Thyroid gland (tissue), 4 donors: ENCODE measurements at regions not wholly inside any gene's neighbourhood (a gene's known extent, or its start where the extent isn't known, plus 50 kb on each side); places are given as distances from the start of the nearest gene placed in this dataset.

ENCODE experiments used
- DNase-seq, 2 donors: peaks; one replicate each; pipeline ENCODE4 v3.0.0-alpha.2; 2019
- H3K27ac ChIP-seq, 3 donors: fragments of 200-600 bp; sonication (generic); 1 replicate in 2 of 3; 2 replicates in 1 of 3; pipeline ENCODE4 v1.5.1; 2016 to 2019; ENCODE audit warnings: mild to moderate bottlenecking in 1 of 3, moderate library complexity in 1 of 3
- H3K27me3 ChIP-seq: fragments of 200-600 bp; sonication (generic); one replicate; pipeline ENCODE4 v1.5.1; 2019
- H3K36me3 ChIP-seq, 2 donors: fragments of 200-600 bp; sonication (generic); one replicate each; pipeline ENCODE4 v1.5.1; 2016 to 2019
- H3K4me1 ChIP-seq, 2 donors: fragments of 200-600 bp; sonication (generic); one replicate each; pipeline ENCODE4 v1.5.1; 2017 to 2019
- H3K4me3 ChIP-seq, 3 donors: fragments of 200-600 bp; sonication (generic); replicated peaks in 1 of 3; 1 replicate in 2 of 3; 2 replicates in 1 of 3; pipeline ENCODE4 v1.5.1; 2016; ENCODE audit warnings: mild to moderate bottlenecking in 1 of 3
- H3K9me3 ChIP-seq: fragments of 200-600 bp; sonication (generic); one replicate; pipeline ENCODE4 v1.5.1; 2017
- CTCF ChIP-seq, 6 experiments: fragments of 200-600 bp in 3 of 6; fragments of 450-650 bp in 3 of 6; sonication (generic) in 3 of 6; IDR thresholded peaks; one replicate each; pipeline ENCODE4 v1.5.1; 2016 to 2019; ENCODE audit warnings: antibody characterized with exemption in 6 of 6, mild to moderate bottlenecking in 2 of 6, inconsistent platforms in 1 of 6, moderate library complexity in 1 of 6
- POLR2A ChIP-seq, 2 donors: fragments of 450-650 bp; IDR thresholded peaks; one replicate each; pipeline ENCODE4 v1.6.1; 2017; ENCODE audit warnings: antibody characterized with exemption in 2 of 2, mild to moderate bottlenecking in 2 of 2, moderate library complexity in 1 of 2
- WGBS, 2 donors: methylation state at CpG; one replicate each; pipeline ENCODE4 v1.1.5; 2017; 5-methylcytosine and 5-hydroxymethylcytosine counted together
- intact Hi-C: fragments of 100-400 bp; cut with DNase I; formaldehyde crosslinking; loops from one replicate; pipeline ENCODE4 v1.15.1; 2023

GRCh38 chr7:20032741-20033140 is 184.4 kb downstream of the MACC1 start:
- WGBS, 2 donors = 73 to 76% methylated on average over 1 of the region's 1 CpG
- H3K9me3 ChIP-seq = no peaks in the 10 kb centered on the region
- H3K27ac ChIP-seq = no peak overlapping the region
- H3K36me3 ChIP-seq = no peaks in the 10 kb centered on the region
- no peaks in the 10 kb centered on the region for H3K27me3 ChIP-seq
- H3K4me1 ChIP-seq = no peaks in the 10 kb centered on the region
- no peak overlapping the region for H3K4me3 ChIP-seq
- no peak for DNase-seq
- TF ChIP-seq POLR2A (IDR thresholded peaks at IDR 0.05) (no peak), CTCF (IDR thresholded peaks at IDR 0.05) (no peak)
- intact Hi-C loops = no loop called here

GRCh38 chr7:20030915-20031362 is 186.2 kb downstream of the MACC1 start:
- no peaks in the 10 kb centered on the region for H3K4me1 ChIP-seq
- no peaks in the 10 kb centered on the region for H3K36me3 ChIP-seq
- intact Hi-C loops = no loop called here
- TF ChIP-seq CTCF (IDR thresholded peaks at IDR 0.05) = no peak
- no peak for TF ChIP-seq POLR2A (IDR thresholded peaks at IDR 0.05)
- no peak overlapping the region for H3K4me3 ChIP-seq
- H3K9me3 ChIP-seq = no peaks in the 10 kb centered on the region
- no peaks in the 10 kb centered on the region for H3K27me3 ChIP-seq
- no peak overlapping the region for H3K27ac ChIP-seq
- no peak for DNase-seq

GRCh38 chr7:20030417-20030816 is 186.8 kb downstream of the MACC1 start:
- no peaks in the 10 kb centered on the region for H3K27me3 ChIP-seq
- no peak overlapping the region for H3K27ac ChIP-seq
- intact Hi-C loops = no loop called here
- TF ChIP-seq POLR2A (IDR thresholded peaks at IDR 0.05) = no peak
- TF ChIP-seq CTCF (IDR thresholded peaks at IDR 0.05) = no peak
- no peaks in the 10 kb centered on the region for H3K4me1 ChIP-seq
- WGBS, 2 donors = 54 to 57% methylated on average over 2 of the region's 2 CpGs
- DNase-seq = no peak
- H3K9me3 ChIP-seq = no peaks in the 10 kb centered on the region
- H3K36me3 ChIP-seq = no peaks in the 10 kb centered on the region
- no peak overlapping the region for H3K4me3 ChIP-seq

GRCh38 chr7:20026762-20027161 is 190.4 kb downstream of the MACC1 start:
- H3K27ac ChIP-seq = no peak overlapping the region
- TF ChIP-seq CTCF (IDR thresholded peaks at IDR 0.05) (no peak), POLR2A (IDR thresholded peaks at IDR 0.05) (no peak)
- no peaks in the 10 kb centered on the region for H3K9me3 ChIP-seq
- no peaks in the 10 kb centered on the region for H3K4me1 ChIP-seq
- no peaks in the 10 kb centered on the region for H3K36me3 ChIP-seq
- WGBS, 2 donors = 80 to 92% methylated on average over 4 of the region's 4 CpGs
- H3K27me3 ChIP-seq = no peaks in the 10 kb centered on the region
- intact Hi-C loops = no loop called here
- DNase-seq = no peak
- H3K4me3 ChIP-seq = no peak overlapping the region

- Histone ChIP-seq H3K36me3 (no peaks in the 10 kb centered on the region), H3K27me3 (no peaks in the 10 kb centered on the region), H3K9me3 (no peaks in the 10 kb centered on the region), H3K4me3 (no peak overlapping the region), H3K4me1 (no peaks in the 10 kb centered on the region), H3K27ac (no peak overlapping the region)
- DNase-seq = no peak
- TF ChIP-seq CTCF (IDR thresholded peaks at IDR 0.05) (no peak), POLR2A (IDR thresholded peaks at IDR 0.05) (no peak)
- WGBS, 2 donors = 50 to 70% methylated on average over 1 of the region's 1 CpG
- intact Hi-C loops = no loop called here
These were observed 195.4 kb downstream of the MACC1 start for GRCh38 chr7:20021831-20022230.
